ENCODE measurements at regions not wholly inside any gene's neighbourhood (a gene's known extent, or its start where the extent isn't known, plus 50 kb on each side); places are given as distances from the start of the nearest gene placed in this dataset.

- no peaks in the 10 kb centered on the region for H3K9me3 ChIP-seq (ENCODE audit: control insufficient read depth, insufficient read depth, low read depth, low read length)
- BruUV-seq (replicated peaks): no TSS peak
- no peak overlapping the region for H3K4me3 ChIP-seq (ENCODE audit: low read depth in 2 of 2, low read length in 2 of 2)
- TF ChIP-seq SIN3A (IDR thresholded peaks at IDR 0.05; ENCODE audit: borderline replicate concordance, insufficient read depth, low read depth, low read length) (no peak), REST (IDR thresholded peaks at IDR 0.05; ENCODE audit: insufficient read depth in 1 of 2, low read depth in 2 of 2, low read length in 1 of 2) (no peak), TCF7L2 (IDR thresholded peaks at IDR 0.05; ENCODE audit: low read depth, low read length) (no peak), POLR2AphosphoS5 (IDR thresholded peaks at IDR 0.05; ENCODE audit: low read depth, low read length) (no peak)
- TF ChIP-seq, protein P1, sequence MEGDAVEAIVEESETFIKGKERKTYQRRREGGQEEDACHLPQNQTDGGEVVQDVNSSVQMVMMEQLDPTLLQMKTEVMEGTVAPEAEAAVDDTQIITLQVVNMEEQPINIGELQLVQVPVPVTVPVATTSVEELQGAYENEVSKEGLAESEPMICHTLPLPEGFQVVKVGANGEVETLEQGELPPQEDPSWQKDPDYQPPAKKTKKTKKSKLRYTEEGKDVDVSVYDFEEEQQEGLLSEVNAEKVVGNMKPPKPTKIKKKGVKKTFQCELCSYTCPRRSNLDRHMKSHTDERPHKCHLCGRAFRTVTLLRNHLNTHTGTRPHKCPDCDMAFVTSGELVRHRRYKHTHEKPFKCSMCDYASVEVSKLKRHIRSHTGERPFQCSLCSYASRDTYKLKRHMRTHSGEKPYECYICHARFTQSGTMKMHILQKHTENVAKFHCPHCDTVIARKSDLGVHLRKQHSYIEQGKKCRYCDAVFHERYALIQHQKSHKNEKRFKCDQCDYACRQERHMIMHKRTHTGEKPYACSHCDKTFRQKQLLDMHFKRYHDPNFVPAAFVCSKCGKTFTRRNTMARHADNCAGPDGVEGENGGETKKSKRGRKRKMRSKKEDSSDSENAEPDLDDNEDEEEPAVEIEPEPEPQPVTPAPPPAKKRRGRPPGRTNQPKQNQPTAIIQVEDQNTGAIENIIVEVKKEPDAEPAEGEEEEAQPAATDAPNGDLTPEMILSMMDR (IDR thresholded peaks at IDR 0.05): no peak
- in situ Hi-C loops (cut with HindIII; ENCODE audit: low pct_unique_long_range_greater_than_20kb, low sequenced_read_pairs) (no loop called here), intact Hi-C loops (cut with micrococcal nuclease; ENCODE audit: unreplicated experiment) (no loop called here)
- no peak overlapping the region for H3K27ac ChIP-seq (ENCODE audit: low read length)
- H3K27me3 ChIP-seq (ENCODE audit: control insufficient read depth, insufficient read depth, low read length): no peaks in the 10 kb centered on the region
- ChIA-PET POLR2A (interaction anchor here (0.6 kb wide), 1 partner anchor 230 kb away, joined by 9 read pairs; no protein-coding TSS in a partner anchor), CTCF (no interaction called here)
- no peaks in the 10 kb centered on the region for H3K36me3 ChIP-seq (ENCODE audit: control insufficient read depth, insufficient read depth, low read length)
- no peaks in the 10 kb centered on the region for H3K4me1 ChIP-seq (ENCODE audit: control insufficient read depth, insufficient read depth, low read length)
- DNase-seq (ENCODE audit: low read depth, low spot score): no peak
- ATAC-seq: no peak
These were observed 71.1 kb upstream of the SLC44A1 start for GRCh38 chr9:105173306-105173705.

GRCh38 chr9:105173826-105174225 lies 70.6 kb upstream of the SLC44A1 start:
- intact Hi-C loops (cut with micrococcal nuclease; ENCODE audit: unreplicated experiment): no loop called here
- POLR2A ChIA-PET: no interaction called here
- no peak for DNase-seq (ENCODE audit: low read depth, low spot score)
- ATAC-seq: no peak
- Histone ChIP-seq H3K36me3 (ENCODE audit: control insufficient read depth, insufficient read depth, low read length) (no peaks in the 10 kb centered on the region), H3K27me3 (ENCODE audit: control insufficient read depth, insufficient read depth, low read length) (no peaks in the 10 kb centered on the region), H3K4me3 (ENCODE audit: low read depth in 2 of 2, low read length in 2 of 2) (no peak overlapping the region), H3K4me1 (ENCODE audit: control insufficient read depth, insufficient read depth, low read length) (no peaks in the 10 kb centered on the region), H3K9me3 (ENCODE audit: control insufficient read depth, insufficient read depth, low read depth, low read length) (no peaks in the 10 kb centered on the region), H3K27ac (ENCODE audit: low read length) (no peak overlapping the region)
- TF ChIP-seq TCF7L2 (IDR thresholded peaks at IDR 0.05; ENCODE audit: low read depth, low read length) (no peak), POLR2AphosphoS5 (IDR thresholded peaks at IDR 0.05; ENCODE audit: low read depth, low read length) (no peak), REST (IDR thresholded peaks at IDR 0.05; ENCODE audit: insufficient read depth in 1 of 2, low read depth in 2 of 2, low read length in 1 of 2) (no peak), SIN3A (IDR thresholded peaks at IDR 0.05; ENCODE audit: borderline replicate concordance, insufficient read depth, low read depth, low read length) (no peak)
- TF ChIP-seq, protein P1 (IDR thresholded peaks at IDR 0.05): no peak
- CTCF ChIA-PET: no interaction called here
- in situ Hi-C loops (cut with HindIII; ENCODE audit: low pct_unique_long_range_greater_than_20kb, low sequenced_read_pairs): no loop called here
- no TSS peak for BruUV-seq (replicated peaks)
